ENCODE measurements at regions not wholly inside any gene's neighbourhood (a gene's known extent, or its start where the extent isn't known, plus 50 kb on each side); places are given as distances from the start of the nearest gene placed in this dataset.

- no peak for DNase-seq (ENCODE audit: low spot score)
Observed at GRCh38 chr14:87879389-87879788, 113.6 kb downstream of the GALC start.

GRCh38 chr14:87878959-87879358 lies 114.0 kb downstream of the GALC start:
- no peak for DNase-seq (ENCODE audit: low spot score)

GRCh38 chr14:87877877-87878276 lies 115.1 kb downstream of the GALC start:
- no peak for DNase-seq (ENCODE audit: low spot score)

GRCh38 chr14:87874676-87875075 lies 118.3 kb downstream of the GALC start:
- DNase-seq (ENCODE audit: low spot score) = no peak

GRCh38 chr14:87873741-87874140 lies 119.2 kb downstream of the GALC start:
- no peak for DNase-seq (ENCODE audit: low spot score)

GRCh38 chr14:87869619-87870583 lies 123.1 kb downstream of the GALC start:
- no peak for DNase-seq (ENCODE audit: low spot score)

GRCh38 chr14:87868920-87869319 lies 124.1 kb downstream of the GALC start:
- no peak for DNase-seq (ENCODE audit: low spot score)

GRCh38 chr14:87866116-87866515 lies 126.9 kb downstream of the GALC start:
- no peak for DNase-seq (ENCODE audit: low spot score)

GRCh38 chr14:87864356-87865270 lies 128.4 kb downstream of the GALC start:
- no peak for DNase-seq (ENCODE audit: low spot score)

GRCh38 chr14:87863047-87863446 lies 129.9 kb downstream of the GALC start:
- no peak for DNase-seq (ENCODE audit: low spot score)

GRCh38 chr14:87852107-87852506 lies 140.9 kb downstream of the GALC start:
- no peak for DNase-seq (ENCODE audit: low spot score)

- DNase-seq (ENCODE audit: low spot score) = no peak
Observed at GRCh38 chr14:87851190-87851589, 141.8 kb downstream of the GALC start.

GRCh38 chr14:87847216-87847755 lies 145.7 kb downstream of the GALC start:
- no peak for DNase-seq (ENCODE audit: low spot score)

- no peak for DNase-seq (ENCODE audit: low spot score)
Observed at GRCh38 chr14:87840906-87841305, 152.1 kb downstream of the GALC start.

- DNase-seq (ENCODE audit: low spot score) = no peak
Observed at GRCh38 chr14:87838931-87839330, 154.1 kb downstream of the GALC start.

- no peak for DNase-seq (ENCODE audit: low spot score)
Observed at GRCh38 chr14:87837296-87837695, 155.7 kb downstream of the GALC start.

GRCh38 chr14:87834594-87834993 lies 158.4 kb downstream of the GALC start:
- DNase-seq (ENCODE audit: low spot score) = no peak

GRCh38 chr14:87833026-87833425 lies 160.0 kb downstream of the GALC start:
- no peak for DNase-seq (ENCODE audit: low spot score)

GRCh38 chr14:87830443-87831096 lies 162.4 kb downstream of the GALC start:
- no peak for DNase-seq (ENCODE audit: low spot score)

- no peak for DNase-seq (ENCODE audit: low spot score)
Observed at GRCh38 chr14:87829543-87829942, 163.4 kb downstream of the GALC start.

GRCh38 chr14:87824266-87824665 lies 168.7 kb downstream of the GALC start:
- DNase-seq (ENCODE audit: low spot score) = no peak

GRCh38 chr14:87816416-87816815 lies 176.6 kb downstream of the GALC start:
- no peak for DNase-seq (ENCODE audit: low spot score)

All from HuH-7 (cell line).